ENCODE measurements at regions not wholly inside any gene's neighbourhood (a gene's known extent, or its start where the extent isn't known, plus 50 kb on each side); places are given as distances from the start of the nearest gene placed in this dataset.
"Not testable (repeated sequence)": the region's sequence is repeated elsewhere in the genome, so short reads cannot be mapped to it uniquely, and the experiment has no call there.

DNA sequence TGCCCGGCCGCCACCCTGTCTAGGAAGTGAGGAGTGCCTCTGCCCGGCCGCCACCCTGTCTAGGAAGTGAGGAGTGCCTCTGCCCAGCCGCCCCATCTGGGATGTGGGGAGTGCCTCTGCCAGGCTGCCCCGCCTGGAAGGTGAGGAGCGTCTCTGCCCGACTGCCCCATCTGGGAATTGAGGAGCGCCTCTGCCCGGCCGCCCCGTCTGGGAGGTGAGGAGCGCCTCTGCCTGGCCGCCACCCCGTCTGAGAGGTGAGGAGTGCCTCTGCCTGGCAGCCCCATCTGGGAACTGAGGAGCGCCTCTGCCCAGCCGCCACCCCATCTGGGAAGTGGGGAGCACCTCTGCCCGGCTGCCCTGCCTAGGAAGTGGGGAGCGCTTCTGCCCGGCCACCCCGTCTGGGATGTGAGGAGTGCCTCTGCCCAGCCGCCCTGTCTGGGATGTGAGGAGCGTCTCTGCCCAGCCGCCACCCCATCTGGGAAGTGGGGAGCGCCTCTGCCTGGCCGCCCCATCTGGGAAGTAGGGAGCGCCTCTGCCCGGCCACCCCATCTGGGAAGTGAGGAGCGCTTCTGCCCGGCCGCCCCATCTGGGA, 91.1 kb upstream of the ZNF519 start:
- not testable (repeated sequence) for H3K4me1 ChIP-seq (ENCODE audit: low read length); H3K4me3 ChIP-seq (ENCODE audit: low read length); H4K20me1 ChIP-seq (ENCODE audit: insufficient read depth, low read length); H3K79me2 ChIP-seq (ENCODE audit: low read length); H3K4me2 ChIP-seq (ENCODE audit: low read depth, low read length); DNase-seq; H3K9me3 ChIP-seq (replicated peaks; ENCODE audit: insufficient read depth, low read length); H3K9me2 ChIP-seq (replicated peaks; ENCODE audit: insufficient read depth, low read length); H3K27me3 ChIP-seq (replicated peaks; ENCODE audit: insufficient read depth, low read length); H3K36me3 ChIP-seq (replicated peaks; ENCODE audit: insufficient read depth, low read length); H3F3A ChIP-seq (ENCODE audit: insufficient read depth, low read length); H3K27ac ChIP-seq (ENCODE audit: low read length); H3K9ac ChIP-seq (ENCODE audit: low read length); H2AFZ ChIP-seq (ENCODE audit: low read length)

DNA sequence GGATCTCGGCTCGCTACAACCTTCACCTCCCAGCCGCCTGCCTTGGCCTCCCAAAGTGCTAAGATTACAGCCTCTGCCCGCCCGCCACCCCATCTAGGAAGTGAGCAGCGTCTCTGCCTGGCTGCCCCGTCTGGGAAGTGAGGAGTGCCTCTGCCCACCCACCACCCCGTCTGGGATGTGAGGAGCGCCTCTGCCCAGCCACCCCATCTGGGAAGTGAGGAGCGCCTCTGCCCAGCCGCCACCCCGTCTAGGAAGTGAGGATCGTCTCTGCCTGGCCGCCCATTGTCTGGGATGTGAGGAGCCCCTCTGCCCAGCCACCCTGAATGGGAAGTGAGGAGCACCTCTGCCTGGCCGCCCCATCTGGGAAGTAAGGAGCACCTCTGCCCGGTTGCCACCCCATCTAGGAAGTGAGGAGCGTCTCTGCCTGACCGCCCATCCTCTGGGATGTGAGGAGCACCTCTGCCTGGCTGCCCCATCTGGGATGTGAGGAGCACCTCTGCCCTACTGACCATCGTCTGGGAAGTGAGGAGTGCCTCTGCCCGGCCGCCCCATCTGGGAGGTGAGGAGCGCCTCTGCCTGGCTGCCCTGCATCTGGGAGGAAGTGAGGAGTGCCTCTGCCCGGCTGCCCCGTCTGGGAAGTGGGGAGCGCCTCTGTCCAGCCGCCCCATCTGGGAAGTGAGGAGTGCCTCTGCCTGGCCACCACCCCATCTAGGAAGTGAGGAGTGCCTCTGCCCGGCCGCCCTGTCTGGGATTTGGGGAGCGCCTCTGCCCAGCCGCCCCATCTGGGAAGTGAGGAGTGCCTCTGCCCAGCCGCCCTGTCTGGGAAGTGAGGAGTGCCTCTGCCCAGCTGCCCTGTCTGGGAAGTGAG, 90.4 kb upstream of the ZNF519 start:
- DNase-seq; H3K4me3 ChIP-seq (ENCODE audit: low read length); H3K4me1 ChIP-seq (ENCODE audit: low read length); H3K79me2 ChIP-seq (ENCODE audit: low read length); H3K9me3 ChIP-seq (replicated peaks; ENCODE audit: insufficient read depth, low read length); H3K36me3 ChIP-seq (replicated peaks; ENCODE audit: insufficient read depth, low read length); H2AFZ ChIP-seq (ENCODE audit: low read length); H3F3A ChIP-seq (ENCODE audit: insufficient read depth, low read length); H4K20me1 ChIP-seq (ENCODE audit: insufficient read depth, low read length); H3K4me2 ChIP-seq (ENCODE audit: low read depth, low read length); H3K9me2 ChIP-seq (replicated peaks; ENCODE audit: insufficient read depth, low read length); H3K9ac ChIP-seq (ENCODE audit: low read length); H3K27ac ChIP-seq (ENCODE audit: low read length); H3K27me3 ChIP-seq (replicated peaks; ENCODE audit: insufficient read depth, low read length): not testable (repeated sequence)

DNA sequence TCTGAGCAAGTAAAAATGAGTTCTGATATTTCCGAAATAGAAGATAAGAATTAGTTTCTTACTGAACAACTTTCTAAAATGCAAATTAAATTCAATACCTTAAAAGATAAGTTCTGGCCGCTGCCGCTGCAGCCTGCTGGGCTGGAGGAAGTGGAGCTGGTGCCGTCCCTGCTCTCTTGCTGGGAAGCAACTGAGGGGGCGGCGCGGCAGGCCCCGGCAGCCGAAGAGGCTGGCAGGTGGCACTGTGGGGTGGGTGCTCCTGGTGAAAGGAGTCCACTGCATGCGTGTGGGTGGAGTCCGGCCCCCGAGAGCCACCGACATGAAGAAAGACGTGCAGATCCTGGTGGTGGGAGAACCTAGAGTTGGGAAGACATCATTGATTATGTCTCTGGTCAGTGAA, 89.5 kb upstream of the ZNF519 start:
- H3K4me3 ChIP-seq (ENCODE audit: low read length) = no peak overlapping the region
- H3K4me1 ChIP-seq (ENCODE audit: low read length) = no peaks in the 10 kb centered on the region
- H3K36me3 ChIP-seq (replicated peaks; ENCODE audit: insufficient read depth, low read length) = no peaks in the 10 kb centered on the region
- no peak overlapping the region for H3K27ac ChIP-seq (ENCODE audit: low read length)
- no peaks in the 10 kb centered on the region for H4K20me1 ChIP-seq (ENCODE audit: insufficient read depth, low read length)
- H3K79me2 ChIP-seq (ENCODE audit: low read length) = no peaks in the 10 kb centered on the region
- no peak overlapping the region for H3K4me2 ChIP-seq (ENCODE audit: low read depth, low read length)
- H3K9ac ChIP-seq (ENCODE audit: low read length) = no peak overlapping the region
- H2AFZ ChIP-seq (ENCODE audit: low read length) = no peak overlapping the region
- DNase-seq = no peak
- H3K27me3 ChIP-seq (replicated peaks; ENCODE audit: insufficient read depth, low read length) = no peaks in the 10 kb centered on the region
- no peaks in the 10 kb centered on the region for H3K9me3 ChIP-seq (replicated peaks; ENCODE audit: insufficient read depth, low read length)
- no peaks in the 10 kb centered on the region for H3F3A ChIP-seq (ENCODE audit: insufficient read depth, low read length)
- H3K9me2 ChIP-seq (replicated peaks; ENCODE audit: insufficient read depth, low read length) = no peaks in the 10 kb centered on the region
- TF ChIP-seq EZH2 (optimal IDR thresholded peaks at IDR 0.05; ENCODE audit: low read depth, low read length) = no peak
- TF ChIP-seq EZH2phosphoT487 (IDR thresholded peaks at IDR 0.05; ENCODE audit: low read length) = no peak
- TF ChIP-seq, protein P1, sequence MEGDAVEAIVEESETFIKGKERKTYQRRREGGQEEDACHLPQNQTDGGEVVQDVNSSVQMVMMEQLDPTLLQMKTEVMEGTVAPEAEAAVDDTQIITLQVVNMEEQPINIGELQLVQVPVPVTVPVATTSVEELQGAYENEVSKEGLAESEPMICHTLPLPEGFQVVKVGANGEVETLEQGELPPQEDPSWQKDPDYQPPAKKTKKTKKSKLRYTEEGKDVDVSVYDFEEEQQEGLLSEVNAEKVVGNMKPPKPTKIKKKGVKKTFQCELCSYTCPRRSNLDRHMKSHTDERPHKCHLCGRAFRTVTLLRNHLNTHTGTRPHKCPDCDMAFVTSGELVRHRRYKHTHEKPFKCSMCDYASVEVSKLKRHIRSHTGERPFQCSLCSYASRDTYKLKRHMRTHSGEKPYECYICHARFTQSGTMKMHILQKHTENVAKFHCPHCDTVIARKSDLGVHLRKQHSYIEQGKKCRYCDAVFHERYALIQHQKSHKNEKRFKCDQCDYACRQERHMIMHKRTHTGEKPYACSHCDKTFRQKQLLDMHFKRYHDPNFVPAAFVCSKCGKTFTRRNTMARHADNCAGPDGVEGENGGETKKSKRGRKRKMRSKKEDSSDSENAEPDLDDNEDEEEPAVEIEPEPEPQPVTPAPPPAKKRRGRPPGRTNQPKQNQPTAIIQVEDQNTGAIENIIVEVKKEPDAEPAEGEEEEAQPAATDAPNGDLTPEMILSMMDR (IDR thresholded peaks at IDR 0.05; ENCODE audit: low read length) = no peak

DNA sequence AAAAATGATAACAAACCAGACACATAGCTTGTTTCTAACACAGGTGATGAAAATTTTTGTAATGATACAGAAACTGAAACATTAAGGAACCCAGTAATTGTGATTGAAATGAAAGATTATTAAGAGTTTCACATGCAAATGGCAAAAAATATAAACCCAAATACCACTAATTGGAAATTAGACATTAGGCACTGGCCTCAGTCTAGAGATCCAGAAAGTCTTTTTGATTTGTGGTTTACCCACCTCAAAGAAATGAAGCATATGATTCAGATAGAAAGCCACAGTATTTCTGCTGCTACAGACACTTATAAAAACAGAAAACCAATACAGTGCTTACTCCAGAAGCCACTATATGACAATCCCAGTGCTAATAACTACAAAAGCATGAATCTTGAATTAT, 83.7 kb upstream of the ZNF519 start:
- not testable (repeated sequence) for H3K27ac ChIP-seq (ENCODE audit: low read length); H3K79me2 ChIP-seq (ENCODE audit: low read length); H3K9ac ChIP-seq (ENCODE audit: low read length); H3K4me1 ChIP-seq (ENCODE audit: low read length); H3F3A ChIP-seq (ENCODE audit: insufficient read depth, low read length); H3K4me2 ChIP-seq (ENCODE audit: low read depth, low read length); H3K9me2 ChIP-seq (replicated peaks; ENCODE audit: insufficient read depth, low read length); H3K27me3 ChIP-seq (replicated peaks; ENCODE audit: insufficient read depth, low read length); H2AFZ ChIP-seq (ENCODE audit: low read length); H4K20me1 ChIP-seq (ENCODE audit: insufficient read depth, low read length); DNase-seq; H3K4me3 ChIP-seq (ENCODE audit: low read length); H3K36me3 ChIP-seq (replicated peaks; ENCODE audit: insufficient read depth, low read length); H3K9me3 ChIP-seq (replicated peaks; ENCODE audit: insufficient read depth, low read length)

DNA sequence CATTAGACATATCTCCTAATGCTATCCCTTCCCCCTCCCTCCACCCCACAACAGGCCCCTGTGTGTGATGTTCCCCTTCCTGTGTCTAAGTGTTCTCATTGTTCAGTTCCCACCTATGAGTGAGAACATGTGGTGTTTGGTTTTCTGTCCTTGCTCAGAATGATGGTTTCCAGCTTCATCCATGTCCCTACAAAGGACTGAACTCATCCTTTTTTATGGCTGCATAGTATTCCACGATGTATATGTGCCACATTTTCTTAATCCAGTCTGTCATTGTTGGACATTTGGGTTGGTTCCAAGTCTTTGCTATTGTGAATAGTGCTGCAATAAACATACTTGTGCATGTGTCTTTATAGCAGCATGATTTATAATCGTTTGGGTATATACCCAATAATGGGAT, 71.2 kb upstream of the ZNF519 start:
- not testable (repeated sequence) for H3K4me1 ChIP-seq (ENCODE audit: low read length); H3K4me2 ChIP-seq (ENCODE audit: low read depth, low read length); DNase-seq; H3F3A ChIP-seq (ENCODE audit: insufficient read depth, low read length); H2AFZ ChIP-seq (ENCODE audit: low read length); H3K79me2 ChIP-seq (ENCODE audit: low read length); H3K27ac ChIP-seq (ENCODE audit: low read length); H3K9me3 ChIP-seq (replicated peaks; ENCODE audit: insufficient read depth, low read length); H3K4me3 ChIP-seq (ENCODE audit: low read length); H3K36me3 ChIP-seq (replicated peaks; ENCODE audit: insufficient read depth, low read length); H4K20me1 ChIP-seq (ENCODE audit: insufficient read depth, low read length); H3K9me2 ChIP-seq (replicated peaks; ENCODE audit: insufficient read depth, low read length); H3K9ac ChIP-seq (ENCODE audit: low read length); H3K27me3 ChIP-seq (replicated peaks; ENCODE audit: insufficient read depth, low read length)

DNA sequence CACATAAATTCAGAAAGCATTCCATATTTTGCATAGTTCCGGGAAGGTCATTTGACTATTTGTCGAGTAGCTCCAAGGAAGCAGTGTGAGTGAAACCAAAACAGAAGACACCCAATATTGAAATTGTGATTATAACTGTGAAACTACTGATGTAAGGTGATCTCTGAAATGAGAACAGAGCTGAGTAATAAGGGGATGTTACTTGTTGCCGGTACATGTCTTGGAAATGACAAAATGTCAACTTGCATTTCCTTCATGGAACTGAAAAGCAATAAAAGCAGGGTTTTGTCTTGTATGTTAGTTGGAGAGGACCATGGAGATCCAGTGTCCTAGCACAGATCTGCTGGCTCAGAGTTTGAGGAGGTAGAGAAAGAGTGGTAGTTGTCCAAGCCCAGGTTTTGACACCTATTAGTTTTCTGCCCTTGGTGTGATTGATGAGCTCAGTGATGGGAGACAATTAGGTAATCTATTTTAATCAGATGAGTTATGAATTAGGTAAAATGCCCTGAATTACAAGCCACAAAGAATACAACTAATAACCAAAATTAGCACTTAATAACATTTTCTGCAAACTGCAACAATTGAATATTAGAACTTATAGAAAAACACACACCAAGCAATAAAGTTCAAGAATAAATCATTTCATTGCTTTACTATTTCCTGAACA, 58.7 kb upstream of the ZNF519 start:
- H3K79me2 ChIP-seq (ENCODE audit: low read length); H3K9me2 ChIP-seq (replicated peaks; ENCODE audit: insufficient read depth, low read length); H3K4me1 ChIP-seq (ENCODE audit: low read length); H2AFZ ChIP-seq (ENCODE audit: low read length); H3K27ac ChIP-seq (ENCODE audit: low read length); DNase-seq; H4K20me1 ChIP-seq (ENCODE audit: insufficient read depth, low read length); H3K9me3 ChIP-seq (replicated peaks; ENCODE audit: insufficient read depth, low read length); H3K9ac ChIP-seq (ENCODE audit: low read length); H3F3A ChIP-seq (ENCODE audit: insufficient read depth, low read length); H3K27me3 ChIP-seq (replicated peaks; ENCODE audit: insufficient read depth, low read length); H3K4me2 ChIP-seq (ENCODE audit: low read depth, low read length); H3K4me3 ChIP-seq (ENCODE audit: low read length); H3K36me3 ChIP-seq (replicated peaks; ENCODE audit: insufficient read depth, low read length): not testable (repeated sequence)

All from MM.1S (cell line).